Neural cell (in vitro differentiated cells): ENCODE measurements at regions not wholly inside any gene's neighbourhood (a gene's known extent, or its start where the extent isn't known, plus 50 kb on each side); places are given as distances from the start of the nearest gene placed in this dataset.

Experiments
- CTCF ChIP-seq: fragments of 450-650 bp; IDR thresholded peaks from 2 replicates; pipeline ENCODE4 v1.5.1; 2014; ENCODE audit warnings: antibody characterized with exemption, mild to moderate bottlenecking, moderate library complexity; ENCODE audit not compliant: poor library complexity, severe bottlenecking
- EZH2 ChIP-seq: fragments of 200-600, 300-800 bp; shearing (Covaris generic), sonication (generic); IDR thresholded peaks from 2 replicates; pipeline ENCODE4 v1.6.1; 2014; ENCODE audit warnings: antibody characterized with exemption, low read length, borderline replicate concordance, mild to moderate bottlenecking; ENCODE audit not compliant: insufficient read depth, poor library complexity, severe bottlenecking

- no peak for TF ChIP-seq EZH2
- no peak for TF ChIP-seq CTCF
Observed at GRCh38 chr2:181268174-181268867, 188.9 kb upstream of the ITGA4 start.
